ENCODE measurements at regions not wholly inside any gene's neighbourhood (a gene's known extent, or its start where the extent isn't known, plus 50 kb on each side); places are given as distances from the start of the nearest gene placed in this dataset.

DNA sequence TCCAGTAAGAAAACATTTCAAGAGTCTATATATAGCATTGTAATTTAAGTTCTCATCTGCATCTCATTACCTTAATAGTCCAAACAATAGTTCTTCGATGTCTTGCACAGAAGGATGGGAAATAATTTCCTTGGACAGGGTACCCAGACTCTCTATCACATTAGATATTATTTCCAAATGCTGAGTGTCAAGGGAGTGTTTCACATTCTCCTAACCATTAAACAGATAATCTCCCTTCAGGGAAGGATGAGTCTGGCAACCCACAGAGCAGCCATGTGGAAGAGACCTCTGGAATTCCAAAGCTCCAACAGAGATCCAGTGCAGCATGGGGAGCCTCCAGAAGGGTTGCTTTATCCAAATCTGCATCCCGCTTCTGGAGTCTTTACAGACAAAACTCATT, 89.6 kb downstream of the FZD1 start:
- no peaks in the 10 kb centered on the region for H3K27me3 ChIP-seq (ENCODE audit: control insufficient read depth, insufficient read depth, low read length)
- no peaks in the 10 kb centered on the region for H3K36me3 ChIP-seq (ENCODE audit: control insufficient read depth, insufficient read depth, low read length)
- no peak overlapping the region for H3K4me3 ChIP-seq (ENCODE audit: low read depth, low read length)
- DNase-seq (ENCODE audit: low read depth), result no peak
- TF ChIP-seq, protein P1, sequence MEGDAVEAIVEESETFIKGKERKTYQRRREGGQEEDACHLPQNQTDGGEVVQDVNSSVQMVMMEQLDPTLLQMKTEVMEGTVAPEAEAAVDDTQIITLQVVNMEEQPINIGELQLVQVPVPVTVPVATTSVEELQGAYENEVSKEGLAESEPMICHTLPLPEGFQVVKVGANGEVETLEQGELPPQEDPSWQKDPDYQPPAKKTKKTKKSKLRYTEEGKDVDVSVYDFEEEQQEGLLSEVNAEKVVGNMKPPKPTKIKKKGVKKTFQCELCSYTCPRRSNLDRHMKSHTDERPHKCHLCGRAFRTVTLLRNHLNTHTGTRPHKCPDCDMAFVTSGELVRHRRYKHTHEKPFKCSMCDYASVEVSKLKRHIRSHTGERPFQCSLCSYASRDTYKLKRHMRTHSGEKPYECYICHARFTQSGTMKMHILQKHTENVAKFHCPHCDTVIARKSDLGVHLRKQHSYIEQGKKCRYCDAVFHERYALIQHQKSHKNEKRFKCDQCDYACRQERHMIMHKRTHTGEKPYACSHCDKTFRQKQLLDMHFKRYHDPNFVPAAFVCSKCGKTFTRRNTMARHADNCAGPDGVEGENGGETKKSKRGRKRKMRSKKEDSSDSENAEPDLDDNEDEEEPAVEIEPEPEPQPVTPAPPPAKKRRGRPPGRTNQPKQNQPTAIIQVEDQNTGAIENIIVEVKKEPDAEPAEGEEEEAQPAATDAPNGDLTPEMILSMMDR (IDR thresholded peaks at IDR 0.05; ENCODE audit: insufficient read depth, low read depth, low read length), result no peak
- POLR2A ChIA-PET, result no interaction called here
- CTCF ChIA-PET, result no interaction called here

DNA sequence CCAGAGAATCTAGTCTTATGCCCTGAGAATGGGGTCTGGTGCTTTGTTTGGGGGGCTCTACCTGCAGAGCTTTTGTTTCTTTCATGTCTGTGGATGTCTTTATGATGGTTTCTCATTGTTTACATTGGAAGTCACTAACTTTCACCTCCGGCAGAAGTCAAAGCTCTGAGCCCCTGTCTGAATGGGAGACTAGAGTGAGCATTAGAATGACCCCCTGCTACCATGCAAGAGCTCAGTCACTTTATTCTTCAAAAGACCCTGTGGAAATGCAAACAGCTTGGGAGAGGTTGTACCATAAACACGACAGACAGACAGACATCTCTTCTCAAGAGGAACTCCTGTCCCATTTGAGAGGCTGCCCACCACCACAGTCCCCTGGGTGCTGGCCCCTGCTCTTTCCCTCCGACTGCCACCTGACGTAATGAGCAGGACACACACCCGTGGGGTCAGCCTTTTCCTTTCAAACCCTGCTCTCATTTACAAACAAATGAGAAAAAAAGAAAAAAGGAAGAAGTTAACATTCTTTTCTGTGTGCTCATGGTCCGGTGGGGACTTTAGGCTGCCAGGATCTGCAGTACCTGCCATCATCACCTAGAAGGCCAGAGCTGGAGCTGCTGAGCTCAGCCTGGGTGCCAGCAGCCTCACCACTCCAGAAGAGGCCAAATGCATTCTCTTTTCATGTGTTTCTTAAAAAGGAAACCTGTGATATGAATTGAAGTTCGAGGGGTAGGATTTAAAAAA, 91.6 kb downstream of the FZD1 start:
- DNase-seq (ENCODE audit: low read depth), result no peak
- no peak overlapping the region for H3K4me3 ChIP-seq (ENCODE audit: low read depth, low read length)
- TF ChIP-seq, protein P1 (IDR thresholded peaks at IDR 0.05; ENCODE audit: insufficient read depth, low read depth, low read length), result no peak
- no peaks in the 10 kb centered on the region for H3K27me3 ChIP-seq (ENCODE audit: control insufficient read depth, insufficient read depth, low read length)
- ChIA-PET CTCF (no interaction called here), POLR2A (no interaction called here)
- H3K36me3 ChIP-seq (ENCODE audit: control insufficient read depth, insufficient read depth, low read length), result no peaks in the 10 kb centered on the region

DNA sequence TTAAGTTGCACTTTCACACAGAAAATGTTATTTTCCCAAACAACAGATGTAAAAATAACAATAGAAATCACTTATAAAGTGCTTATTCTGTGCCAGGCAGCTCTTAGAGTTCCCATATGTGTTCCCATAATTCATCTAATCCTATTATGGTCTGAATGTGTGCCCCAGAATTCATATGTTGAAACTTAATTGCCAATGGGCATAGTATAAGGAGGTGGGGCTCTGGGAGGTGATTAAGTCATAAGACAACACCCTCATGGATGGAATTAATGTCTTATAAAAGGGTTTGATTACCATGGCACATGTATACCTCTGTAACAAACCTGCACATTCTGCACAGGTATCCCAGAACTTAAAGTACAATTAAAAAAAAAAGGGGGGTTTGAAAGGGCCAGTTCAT, 92.7 kb downstream of the FZD1 start:
- TF ChIP-seq, protein P1 (IDR thresholded peaks at IDR 0.05; ENCODE audit: insufficient read depth, low read depth, low read length), result no peak
- H3K27me3 ChIP-seq (ENCODE audit: control insufficient read depth, insufficient read depth, low read length), result no peaks in the 10 kb centered on the region
- ChIA-PET CTCF (no interaction called here), POLR2A (no interaction called here)
- H3K4me3 ChIP-seq (ENCODE audit: low read depth, low read length), result no peak overlapping the region
- H3K36me3 ChIP-seq (ENCODE audit: control insufficient read depth, insufficient read depth, low read length), result no peaks in the 10 kb centered on the region
- DNase-seq (ENCODE audit: low read depth), result no peak

DNA sequence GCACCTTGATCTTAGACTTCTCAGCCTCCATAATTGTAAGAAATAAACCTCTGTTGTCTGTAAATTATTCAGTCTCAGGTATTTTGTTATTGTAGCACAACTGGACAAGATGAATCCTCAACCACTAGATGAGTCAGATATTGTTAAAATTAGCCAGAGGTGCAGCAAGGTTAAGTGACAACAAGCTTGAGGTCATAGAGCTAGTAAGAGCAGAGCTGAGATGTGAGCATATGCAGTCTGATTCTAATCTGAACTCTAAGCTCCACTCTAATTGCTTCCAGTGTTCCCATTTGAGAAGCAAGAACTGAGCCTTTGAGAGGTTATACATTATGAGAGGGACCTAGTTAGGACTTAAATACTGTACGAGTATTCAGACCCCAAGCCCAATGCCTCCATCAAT, 93.1 kb downstream of the FZD1 start:
- DNase-seq (ENCODE audit: low read depth), result no peak
- Histone ChIP-seq H3K27me3 (ENCODE audit: control insufficient read depth, insufficient read depth, low read length) (no peaks in the 10 kb centered on the region), H3K4me3 (ENCODE audit: low read depth, low read length) (no peak overlapping the region), H3K36me3 (ENCODE audit: control insufficient read depth, insufficient read depth, low read length) (no peaks in the 10 kb centered on the region)
- POLR2A ChIA-PET, result no interaction called here
- CTCF ChIA-PET, result no interaction called here
- TF ChIP-seq, protein P1 (IDR thresholded peaks at IDR 0.05; ENCODE audit: insufficient read depth, low read depth, low read length), result no peak

DNA sequence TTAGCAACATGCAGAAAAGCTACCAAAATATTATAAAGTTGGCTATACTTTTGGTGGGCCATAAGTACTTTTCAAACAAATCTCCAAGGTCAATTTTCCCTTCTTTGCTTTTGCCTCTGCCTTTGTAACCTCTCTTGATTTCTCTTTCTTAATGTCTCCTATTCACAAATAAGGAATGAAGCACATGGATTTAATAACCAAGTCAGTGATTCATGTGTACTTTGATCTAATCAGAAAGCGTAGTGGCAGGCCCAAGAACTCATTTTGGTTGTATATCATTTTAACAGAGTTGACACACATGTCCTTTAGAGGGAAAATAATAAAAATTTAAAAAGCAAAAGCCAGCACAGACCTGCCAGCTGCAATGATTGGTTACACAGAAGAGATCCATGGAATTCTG, 93.7 kb downstream of the FZD1 start:
- Histone ChIP-seq H3K4me3 (ENCODE audit: low read depth, low read length) (no peak overlapping the region), H3K27me3 (ENCODE audit: control insufficient read depth, insufficient read depth, low read length) (no peaks in the 10 kb centered on the region), H3K36me3 (ENCODE audit: control insufficient read depth, insufficient read depth, low read length) (no peaks in the 10 kb centered on the region)
- no peak for DNase-seq (ENCODE audit: low read depth)
- TF ChIP-seq, protein P1 (IDR thresholded peaks at IDR 0.05; ENCODE audit: insufficient read depth, low read depth, low read length), result no peak
- CTCF ChIA-PET, result interaction anchor here (0.9 kb wide), 1 partner anchor 27 kb away, joined by 3 read pairs; no protein-coding TSS in a partner anchor
- POLR2A ChIA-PET, result no interaction called here
